H1 (cell line): ENCODE measurements at regions not wholly inside any gene's neighbourhood (a gene's known extent, or its start where the extent isn't known, plus 50 kb on each side); places are given as distances from the start of the nearest gene placed in this dataset.

ENCODE experiments used
- CTCF ChIA-PET: fragments of 300-600 bp; sonication (Branson Sonifier 250); formaldehyde crosslinking; loops from one replicate; lab custom pipeline; 2021; ENCODE audit not compliant: partially characterized antibody; lab: Charles Lee
- POLR2A ChIA-PET: fragments of 300-600 bp; sonication (Branson Sonifier 250); formaldehyde crosslinking; loops from one replicate; lab custom pipeline; 2021; ENCODE audit warnings: inconsistent platforms; ENCODE audit not compliant: partially characterized antibody; lab: Charles Lee
- DNase-seq, 2 experiments: peaks; one replicate each; pipeline versions ENCODE4 v3.0.0 to v3.0.0-alpha.2; 2010 to 2022; ENCODE audit warnings: low spot score in 2 of 2, low read depth in 1 of 2, mixed read lengths in 1 of 2
- FAIRE-seq: peaks from 2 replicates; lab custom pipeline; 2011; peaks lifted over from hg19 to GRCh38; lab: Jason Lieb, UNC
- H2AFZ ChIP-seq: 2 replicates; pipeline ENCODE4 v1.8.1; 2012; ENCODE audit warnings: low read length, inconsistent platforms
- H2AK5ac ChIP-seq: 2 replicates; pipeline ENCODE4 v1.6.1; 2013; ENCODE audit warnings: low read depth, low read length
- H2BK120ac ChIP-seq: replicated peaks from 2 replicates; pipeline ENCODE3; 2013; ENCODE audit warnings: low read depth, low read length, inconsistent platforms
- H2BK12ac ChIP-seq: 2 replicates; pipeline ENCODE4 v1.6.1; 2013; ENCODE audit warnings: low read depth, low read length
- H2BK15ac ChIP-seq: 2 replicates; pipeline ENCODE4 v1.6.1; 2013; ENCODE audit warnings: low read length
- H2BK20ac ChIP-seq: 2 replicates; pipeline ENCODE4 v1.6.1; 2013; ENCODE audit warnings: low read length
- H2BK5ac ChIP-seq: 2 replicates; pipeline ENCODE4 v1.6.1; 2013; ENCODE audit warnings: low read depth, low read length
- H3K14ac ChIP-seq: 2 replicates; pipeline ENCODE4 v1.6.1; 2013; ENCODE audit warnings: inconsistent platforms; ENCODE audit not compliant: insufficient read length
- H3K18ac ChIP-seq: 2 replicates; pipeline ENCODE4 v1.6.1; 2013; ENCODE audit warnings: low read length; ENCODE audit errors: extremely low read depth
- H3K23ac ChIP-seq: 2 replicates; pipeline ENCODE4 v1.6.1; 2013; ENCODE audit warnings: inconsistent platforms; ENCODE audit not compliant: insufficient read length
- H3K23me2 ChIP-seq: 2 replicates; pipeline ENCODE4 v1.6.1; 2013; ENCODE audit warnings: low read depth, low read length
- H3K27ac ChIP-seq: 2 replicates; pipeline ENCODE4 v1.6.1; 2011; ENCODE audit warnings: low read depth, low read length, inconsistent platforms
- H3K27me3 ChIP-seq, 4 experiments: replicated peaks in 1 of 4; 1 replicate in 1 of 4; 2 replicates in 3 of 4; pipeline versions ENCODE4 v1.6.1 to v1.8.1; 2011 to 2013; ENCODE audit warnings: low read length in 3 of 4, mild to moderate bottlenecking in 3 of 4, inconsistent platforms in 2 of 4, mixed read lengths in 2 of 4, moderate library complexity in 1 of 4; ENCODE audit not compliant: control insufficient read depth in 3 of 4, insufficient read depth in 3 of 4; ENCODE audit errors: extremely low read depth in 1 of 4
- H3K36me3 ChIP-seq, 4 experiments: 2 replicates each; pipeline versions ENCODE4 v1.6.1 to v1.8.1; 2011 to 2013; ENCODE audit warnings: mild to moderate bottlenecking in 4 of 4, low read length in 3 of 4, moderate library complexity in 2 of 4, control low read depth in 1 of 4, inconsistent platforms in 1 of 4; ENCODE audit not compliant: insufficient read depth in 4 of 4, control insufficient read depth in 2 of 4
- H3K4ac ChIP-seq: replicated peaks from 2 replicates; pipeline ENCODE3; 2013; ENCODE audit warnings: low read length, low read depth, mixed read lengths, inconsistent platforms; ENCODE audit not compliant: insufficient read length
- H3K4me1 ChIP-seq, 4 experiments: replicated peaks in 1 of 4; 1 replicate in 1 of 4; 2 replicates in 3 of 4; pipeline versions ENCODE4 v1.6.1 to v1.8.1; 2011 to 2013; ENCODE audit warnings: low read length in 3 of 4, inconsistent platforms in 2 of 4, mixed read lengths in 1 of 4; ENCODE audit not compliant: insufficient read depth in 4 of 4, control insufficient read depth in 3 of 4
- H3K4me2 ChIP-seq, 2 experiments: 2 replicates each; pipeline versions ENCODE4 v1.6.1 to v1.8.1; 2011 to 2013; ENCODE audit warnings: low read depth in 2 of 2, low read length in 2 of 2, control low read depth in 1 of 2, inconsistent platforms in 1 of 2, mild to moderate bottlenecking in 1 of 2; ENCODE audit not compliant: insufficient read depth in 1 of 2
- H3K4me3 ChIP-seq, 4 experiments: fragments of 200-600, 300-600 bp in 1 of 4; sonication (generic), shearing (Covaris generic), sonication (Bioruptor Twin) in 1 of 4; 2 replicates each; pipeline versions ENCODE4 v1.5.1 to v1.8.1; 2011 to 2016; ENCODE audit warnings: low read length in 4 of 4, low read depth in 3 of 4, control low read depth in 2 of 4, inconsistent platforms in 2 of 4, mild to moderate bottlenecking in 2 of 4, mixed read lengths in 1 of 4, moderate library complexity in 1 of 4; ENCODE audit not compliant: insufficient read depth in 2 of 4; ENCODE audit errors: extremely low read depth in 1 of 4
- H3K56ac ChIP-seq: replicated peaks from 2 replicates; pipeline ENCODE3; 2013; ENCODE audit warnings: low read depth, mild to moderate bottlenecking, mixed read lengths, low read length, inconsistent platforms; ENCODE audit not compliant: insufficient read length
- H3K79me1 ChIP-seq: 2 replicates; pipeline ENCODE4 v1.6.1; 2013; ENCODE audit warnings: low read depth, low read length, control low read depth
- H3K79me2 ChIP-seq, 2 experiments: 2 replicates each; pipeline versions ENCODE4 v1.6.1 to v1.8.1; 2012 to 2013; ENCODE audit warnings: low read length in 2 of 2, mild to moderate bottlenecking in 2 of 2, inconsistent platforms in 1 of 2; ENCODE audit not compliant: insufficient read depth in 2 of 2, control insufficient read depth in 1 of 2
- H3K9ac ChIP-seq, 4 experiments: replicated peaks in 1 of 4; 1 replicate in 1 of 4; 2 replicates in 3 of 4; pipeline versions ENCODE4 v1.6.1 to v1.8.1; 2011 to 2013; ENCODE audit warnings: low read depth in 3 of 4, low read length in 3 of 4, control low read depth in 2 of 4, mild to moderate bottlenecking in 2 of 4, moderate library complexity in 2 of 4, inconsistent platforms in 1 of 4; ENCODE audit errors: extremely low read depth in 1 of 4
- H3K9me3 ChIP-seq, 2 experiments: 2 replicates each; pipeline versions ENCODE4 v1.6.1 to v1.8.1; 2012 to 2013; ENCODE audit warnings: mild to moderate bottlenecking in 2 of 2, moderate library complexity in 2 of 2, control low read depth in 1 of 2, inconsistent platforms in 1 of 2, low read depth in 1 of 2, low read length in 1 of 2, mixed read lengths in 1 of 2; ENCODE audit not compliant: insufficient read depth in 2 of 2
- H4K20me1 ChIP-seq, 2 experiments: replicated peaks in 1 of 2; 2 replicates each; pipeline versions ENCODE3 to v1.8.1; 2011 to 2013; ENCODE audit warnings: inconsistent platforms in 2 of 2, low read length in 2 of 2, mild to moderate bottlenecking in 1 of 2; ENCODE audit not compliant: insufficient read depth in 2 of 2, control insufficient read depth in 1 of 2
- H4K5ac ChIP-seq: 2 replicates; pipeline ENCODE4 v1.6.1; 2013; ENCODE audit warnings: low read length, low read depth, mixed read lengths, inconsistent platforms; ENCODE audit not compliant: insufficient read length
- H4K8ac ChIP-seq: 2 replicates; pipeline ENCODE4 v1.8.0; 2013; ENCODE audit warnings: mild to moderate bottlenecking, moderate library complexity, low read length, inconsistent platforms; ENCODE audit not compliant: insufficient read depth; ENCODE audit errors: extremely low read depth
- H4K91ac ChIP-seq: replicated peaks from 2 replicates; pipeline ENCODE3; 2013; ENCODE audit warnings: low read length, mixed read lengths, inconsistent platforms; ENCODE audit not compliant: insufficient read length
- ATF3 ChIP-seq: IDR thresholded peaks from 2 replicates; pipeline ENCODE4 v1.6.1; 2011; ENCODE audit warnings: low read depth, mild to moderate bottlenecking, low read length; ENCODE audit not compliant: insufficient read depth
- GTF2F1 ChIP-seq: IDR thresholded peaks from 2 replicates; pipeline ENCODE4 v1.6.1; 2012; ENCODE audit warnings: low read depth, low read length, improper control_type of control experiment, borderline replicate concordance
- HDAC6 ChIP-seq: IDR thresholded peaks from one replicate; pipeline ENCODE4 v1.7.1; 2012; ENCODE audit warnings: low read depth, mild to moderate bottlenecking, inconsistent platforms, low read length, moderate library complexity
- KDM1A ChIP-seq: fragments of 200-600, 300-600 bp; sonication (generic); IDR thresholded peaks from 2 replicates; pipeline ENCODE4 v1.7.1; 2016; ENCODE audit warnings: mild to moderate bottlenecking, low read length, borderline replicate concordance
- WGBS, 2 experiments: shearing (Covaris generic) in 1 of 2; methylation state at CpG; one replicate each; pipeline versions ENCODE4 v1.1.6 to v1.1.7; 2013 to 2015; ENCODE audit warnings: low lambda C conversion rate in 2 of 2, mixed read lengths in 2 of 2, inconsistent platforms in 1 of 2, low coverage in 1 of 2, missing lambda C conversion rate in 1 of 2; ENCODE audit not compliant: insufficient replicate concordance in 2 of 2, insufficient coverage in 1 of 2, insufficient read length in 1 of 2; ENCODE audit errors: extremely low coverage in 1 of 2, missing lambda C conversion rate in 1 of 2; 5-methylcytosine and 5-hydroxymethylcytosine counted together

- H2BK5ac ChIP-seq: no peak overlapping the region
- no peaks in the 10 kb centered on the region for H4K20me1 ChIP-seq
- H3K18ac ChIP-seq: no peak overlapping the region
- no peak overlapping the region for H2BK15ac ChIP-seq
- no peaks in the 10 kb centered on the region for H3K36me3 ChIP-seq
- no peak overlapping the region for H4K91ac ChIP-seq
- no peak overlapping the region for H4K5ac ChIP-seq
- 90% methylated on average over 3 of the region's 3 CpGs; no CpG with 5 or more reads in 1 of the 2 experiments for WGBS, 2 experiments
- H2BK20ac ChIP-seq: no peak overlapping the region
- no peak for TF ChIP-seq ATF3
- TF ChIP-seq GTF2F1: no peak
- TF ChIP-seq KDM1A: peak; percentile 18; the same call in 1 of the 2 replicates
- no peak for TF ChIP-seq HDAC6
- TF ChIP-seq, all 59 proteins: peak for 1
- Histone ChIP-seq H3K23me2 (no peaks in the 10 kb centered on the region), H3K79me2 (no peaks in the 10 kb centered on the region), H3K9me3 (no peaks in the 10 kb centered on the region), H3K79me1 (no peaks in the 10 kb centered on the region), H2AFZ (no peak overlapping the region), H4K8ac (no peak overlapping the region), H3K4me1 (no peaks in the 10 kb centered on the region), H3K56ac (no peak overlapping the region), H2BK120ac (no peak overlapping the region), H3K4me2 (no peak overlapping the region), H2AK5ac (no peak overlapping the region), H3K27ac (no peak overlapping the region), H3K4ac (no peak overlapping the region), H3K23ac (no peak overlapping the region), H2BK12ac (no peak overlapping the region), H3K9ac (no peak overlapping the region), H3K27me3 (no peaks in the 10 kb centered on the region), H3K14ac (no peak overlapping the region), H3K4me3 (no peak overlapping the region)
- POLR2A ChIA-PET: no interaction called here
- CTCF ChIA-PET: interaction anchor here (0.8 to 1.2 kb wide), 4 partner anchors 26 to 92 kb away, joined by 3 to 4 read pairs (median 3); no protein-coding TSS in a partner anchor
- DNase-seq: peak in 1 of 2 experiments; percentile 19
- no peak for FAIRE-seq
These were observed 86.9 kb upstream of the BCL6 start for GRCh38 chr3:187832202-187832601.
